Stomach (tissue), 4 donors: ENCODE measurements at regions not wholly inside any gene's neighbourhood (a gene's known extent, or its start where the extent isn't known, plus 50 kb on each side); places are given as distances from the start of the nearest gene placed in this dataset.

Experiments used
- POLR2AphosphoS5 ChIP-seq, 3 donors: sonication (generic); formaldehyde crosslinking; IDR thresholded peaks; one replicate each; pipeline ENCODE4 v1.6.1; 2016; ENCODE audit warnings: antibody characterized with exemption in 3 of 3
- TF ChIP-seq, protein P1 (sequence below), 7 experiments: fragments of 450-650 bp in 4 of 7; fragments of 200-600 bp in 3 of 7; sonication (generic) in 3 of 7; IDR thresholded peaks; one replicate each; pipeline ENCODE4 v1.5.1; 2016 to 2019; ENCODE audit warnings: antibody characterized with exemption in 7 of 7, control low read depth in 2 of 7, mild to moderate bottlenecking in 1 of 7

DNA sequence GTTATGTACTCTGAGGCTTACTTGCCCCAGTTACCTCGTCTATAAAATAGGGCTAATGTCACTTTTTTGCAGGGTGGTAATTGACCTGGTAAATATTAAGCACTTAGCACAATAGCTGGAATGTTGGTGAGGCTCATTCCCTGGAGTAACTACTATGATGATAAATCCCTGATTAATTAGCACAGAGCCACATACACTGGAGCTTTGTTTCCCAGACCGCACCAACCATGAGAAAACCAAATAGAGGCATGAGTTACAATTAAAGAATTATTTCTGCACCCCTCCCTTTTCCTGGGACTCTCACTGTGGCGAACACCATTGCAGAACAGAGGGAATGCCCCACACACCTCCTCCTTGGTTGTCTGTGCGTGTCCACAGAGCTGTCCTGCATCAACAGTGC is 76.6 kb upstream of the CPOX start:
- TF ChIP-seq, protein P1, sequence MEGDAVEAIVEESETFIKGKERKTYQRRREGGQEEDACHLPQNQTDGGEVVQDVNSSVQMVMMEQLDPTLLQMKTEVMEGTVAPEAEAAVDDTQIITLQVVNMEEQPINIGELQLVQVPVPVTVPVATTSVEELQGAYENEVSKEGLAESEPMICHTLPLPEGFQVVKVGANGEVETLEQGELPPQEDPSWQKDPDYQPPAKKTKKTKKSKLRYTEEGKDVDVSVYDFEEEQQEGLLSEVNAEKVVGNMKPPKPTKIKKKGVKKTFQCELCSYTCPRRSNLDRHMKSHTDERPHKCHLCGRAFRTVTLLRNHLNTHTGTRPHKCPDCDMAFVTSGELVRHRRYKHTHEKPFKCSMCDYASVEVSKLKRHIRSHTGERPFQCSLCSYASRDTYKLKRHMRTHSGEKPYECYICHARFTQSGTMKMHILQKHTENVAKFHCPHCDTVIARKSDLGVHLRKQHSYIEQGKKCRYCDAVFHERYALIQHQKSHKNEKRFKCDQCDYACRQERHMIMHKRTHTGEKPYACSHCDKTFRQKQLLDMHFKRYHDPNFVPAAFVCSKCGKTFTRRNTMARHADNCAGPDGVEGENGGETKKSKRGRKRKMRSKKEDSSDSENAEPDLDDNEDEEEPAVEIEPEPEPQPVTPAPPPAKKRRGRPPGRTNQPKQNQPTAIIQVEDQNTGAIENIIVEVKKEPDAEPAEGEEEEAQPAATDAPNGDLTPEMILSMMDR (IDR thresholded peaks at IDR 0.05): no peak
- TF ChIP-seq POLR2AphosphoS5 (IDR thresholded peaks at IDR 0.05): no peak
